GM10248 (cell line): ENCODE measurements at regions not wholly inside any gene's neighbourhood (a gene's known extent, or its start where the extent isn't known, plus 50 kb on each side); places are given as distances from the start of the nearest gene placed in this dataset.

Experiments
- CTCF ChIA-PET: fragments of 300-600 bp; sonication (Branson Sonifier 250); formaldehyde crosslinking; extraction: SDS; loops from one replicate; lab custom pipeline; 2021; ENCODE audit warnings: antibody characterized with exemption; lab: Yijun Ruan, JAX
- POLR2A ChIA-PET: fragments of 350-650 bp; sonication (Branson Sonifier 250); formaldehyde crosslinking; extraction: SDS; loops from one replicate; lab custom pipeline; 2020; ENCODE audit warnings: antibody characterized with exemption; lab: Yijun Ruan, JAX
- DNase-seq: peaks from one replicate; pipeline ENCODE4 v3.0.0; 2012; ENCODE audit errors: extremely low spot score
- CTCF ChIP-seq: IDR thresholded peaks from 2 replicates; pipeline ENCODE4 v1.5.1; 2012; ENCODE audit warnings: mild to moderate bottlenecking, low read depth; ENCODE audit errors: extremely low read depth, missing control alignments, control extremely low read depth

- ChIA-PET POLR2A (no interaction called here), CTCF (no interaction called here)
- TF ChIP-seq CTCF = no peak
- no peak for DNase-seq
Observed at GRCh38 chr5:4720831-4721230, 419.3 kb upstream of the ADAMTS16 start.

GRCh38 chr5:4722886-4723285, 417.2 kb upstream of the ADAMTS16 start:
- DNase-seq = no peak
- CTCF ChIA-PET = interaction anchor here (1.0 kb wide), 1 partner anchor 23 kb away, joined by 3 read pairs; no protein-coding TSS in a partner anchor
- POLR2A ChIA-PET = no interaction called here
- no peak for TF ChIP-seq CTCF

GRCh38 chr5:4725594-4725993, 414.5 kb upstream of the ADAMTS16 start:
- ChIA-PET CTCF (no interaction called here), POLR2A (no interaction called here)
- no peak for DNase-seq
- no peak for TF ChIP-seq CTCF

GRCh38 chr5:4730279-4730678, 409.9 kb upstream of the ADAMTS16 start:
- POLR2A ChIA-PET = no interaction called here
- TF ChIP-seq CTCF = no peak
- CTCF ChIA-PET = interaction anchor here (1.2 kb wide), 1 partner anchor 12 kb away, joined by 3 read pairs; no protein-coding TSS in a partner anchor
- no peak for DNase-seq

GRCh38 chr5:4734348-4734747, 405.8 kb upstream of the ADAMTS16 start:
- no peak for TF ChIP-seq CTCF
- ChIA-PET CTCF (no interaction called here), POLR2A (no interaction called here)
- no peak for DNase-seq

- ChIA-PET POLR2A (no interaction called here), CTCF (interaction anchor here (1.0 kb wide), 1 partner anchor 30 kb away, joined by 3 read pairs; no protein-coding TSS in a partner anchor)
- no peak for TF ChIP-seq CTCF
- DNase-seq = no peak
Observed at GRCh38 chr5:4735261-4735660, 404.9 kb upstream of the ADAMTS16 start.
